ENCODE measurements at regions not wholly inside any gene's neighbourhood (a gene's known extent, or its start where the extent isn't known, plus 50 kb on each side); places are given as distances from the start of the nearest gene placed in this dataset.
A peak's percentile ranks its signal among the peaks of the same experiment; 100 is the strongest.

GRCh38 chr11:82676483-82677094 lies 57.1 kb downstream of the FAM181B start:
- DNase-seq = peak; percentile 4

- no peak for DNase-seq
These were observed 57.8 kb downstream of the FAM181B start for GRCh38 chr11:82675838-82676237.

DNA sequence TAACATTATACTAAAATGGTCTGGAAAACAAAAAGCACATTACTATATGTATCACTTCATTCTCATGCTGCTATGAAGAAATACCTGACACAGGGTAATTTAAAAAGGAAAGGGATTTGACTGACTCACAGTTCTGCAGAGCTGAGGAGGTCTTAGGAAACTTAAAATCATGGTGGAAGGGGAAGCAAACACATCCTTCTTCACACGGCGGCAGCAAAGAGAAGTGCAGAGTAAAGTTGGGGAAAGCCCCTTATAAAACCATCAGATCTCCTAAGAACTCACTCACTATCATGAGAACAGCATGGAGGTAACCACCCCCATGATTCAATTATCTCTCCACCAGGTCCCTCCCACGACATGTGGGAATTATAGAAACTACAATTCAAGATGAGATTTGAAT lies 60.0 kb downstream of the FAM181B start:
- DNase-seq = no peak

GRCh38 chr11:82671451-82671850 lies 62.2 kb downstream of the FAM181B start:
- DNase-seq = no peak

DNA sequence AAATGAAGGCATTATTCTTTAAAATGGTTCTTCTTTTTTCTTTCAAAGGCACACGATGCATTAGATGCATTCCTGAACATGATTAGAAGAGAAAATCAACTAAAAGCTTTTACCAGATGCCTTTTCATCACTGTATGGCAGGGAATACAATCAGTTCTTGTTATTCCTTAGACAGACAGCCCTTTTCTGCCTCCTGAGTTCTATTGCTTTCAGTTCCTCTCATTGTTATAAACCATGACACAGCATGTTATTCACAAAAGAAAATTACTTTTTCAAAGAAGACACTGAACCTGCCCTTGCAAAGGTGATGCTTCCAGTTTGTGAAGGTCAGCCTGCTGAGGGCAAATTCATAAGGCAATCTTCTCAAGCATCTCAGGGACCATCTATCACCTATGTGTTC lies 70.1 kb downstream of the FAM181B start:
- DNase-seq = no peak

GRCh38 chr11:82653752-82654151 lies 79.9 kb downstream of the FAM181B start:
- no peak for DNase-seq

DNA sequence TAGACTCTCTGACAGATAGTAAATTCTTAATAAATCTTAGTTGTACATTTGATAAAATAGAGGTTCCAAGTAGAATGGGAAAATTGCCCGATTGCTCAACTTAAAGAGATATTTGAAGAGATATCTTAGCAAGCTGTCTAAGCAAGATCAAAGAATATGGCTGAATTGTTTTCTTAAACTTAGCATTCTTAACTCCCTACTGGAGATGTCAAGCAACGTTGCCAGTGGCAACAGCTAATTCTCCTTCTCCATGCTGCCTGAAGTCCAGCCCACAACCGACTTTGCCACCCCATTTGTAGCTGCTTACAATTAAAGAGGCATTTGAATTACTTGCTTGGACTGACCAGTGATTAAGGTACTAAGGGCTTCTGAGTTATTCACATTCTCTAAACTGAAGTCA lies 94.4 kb downstream of the FAM181B start:
- DNase-seq = no peak

DNA sequence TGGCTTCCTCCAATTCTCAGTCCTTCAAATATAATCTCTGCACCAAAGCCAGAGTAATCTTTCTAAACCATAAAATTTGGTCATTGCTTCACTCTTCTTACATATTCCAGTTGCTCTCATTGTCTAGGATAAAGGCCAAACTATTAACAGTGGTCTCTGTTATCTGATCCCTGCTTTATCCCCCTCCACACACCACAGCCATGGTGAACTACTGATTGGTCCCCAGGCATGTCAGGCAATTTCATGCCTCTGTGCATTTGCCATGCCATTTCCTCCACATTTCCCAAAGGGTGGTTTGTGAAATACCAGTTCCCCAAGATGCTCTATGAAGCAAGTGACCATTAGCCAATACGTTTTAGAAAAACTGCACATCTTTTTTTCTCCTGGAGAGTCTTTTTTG lies 97.0 kb downstream of the FAM181B start:
- no peak for DNase-seq

GRCh38 chr11:82634091-82634490 lies 99.6 kb downstream of the FAM181B start:
- DNase-seq = no peak

DNA sequence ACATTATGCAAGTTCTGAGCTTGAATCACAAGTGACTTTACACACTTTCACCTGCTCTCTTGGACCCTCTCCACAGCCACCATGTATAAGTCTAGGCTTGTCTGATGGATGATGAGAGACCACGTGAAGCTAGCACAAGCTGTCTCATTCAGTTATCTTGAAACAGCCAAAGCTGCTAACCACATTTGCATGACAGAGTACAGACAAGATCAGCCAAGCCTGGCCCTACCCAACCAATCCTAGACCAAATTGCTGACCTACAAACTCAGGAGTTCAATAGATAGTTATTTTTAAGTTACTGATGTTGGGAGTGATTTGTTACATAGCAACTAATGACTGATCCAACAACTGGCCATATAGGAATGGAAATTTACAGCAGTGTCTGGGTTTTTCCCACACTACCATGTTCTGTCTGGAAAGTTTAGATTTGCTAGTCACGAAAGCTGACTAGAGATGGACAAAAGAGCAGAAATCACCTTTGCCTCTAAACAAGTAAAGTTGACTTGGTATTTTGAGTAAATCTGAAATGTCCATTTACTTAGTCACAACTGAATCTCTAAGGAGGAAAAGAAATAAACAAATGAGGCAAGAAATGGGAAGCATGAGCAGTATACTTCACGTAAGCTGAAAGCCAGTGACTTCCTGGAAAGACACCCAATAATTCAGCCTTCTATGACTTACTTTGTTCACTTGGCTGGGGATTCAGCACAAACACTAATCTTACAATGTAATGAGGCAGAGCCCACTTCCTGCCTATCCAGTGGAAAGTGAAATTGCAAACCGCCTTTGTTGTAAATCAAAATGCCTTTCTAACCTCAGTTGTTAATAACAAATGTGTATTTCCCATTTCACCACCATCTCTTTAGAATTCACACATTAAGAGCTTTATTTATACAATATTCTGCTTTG lies 101.7 kb downstream of the FAM181B start:
- no peak for DNase-seq

DNA sequence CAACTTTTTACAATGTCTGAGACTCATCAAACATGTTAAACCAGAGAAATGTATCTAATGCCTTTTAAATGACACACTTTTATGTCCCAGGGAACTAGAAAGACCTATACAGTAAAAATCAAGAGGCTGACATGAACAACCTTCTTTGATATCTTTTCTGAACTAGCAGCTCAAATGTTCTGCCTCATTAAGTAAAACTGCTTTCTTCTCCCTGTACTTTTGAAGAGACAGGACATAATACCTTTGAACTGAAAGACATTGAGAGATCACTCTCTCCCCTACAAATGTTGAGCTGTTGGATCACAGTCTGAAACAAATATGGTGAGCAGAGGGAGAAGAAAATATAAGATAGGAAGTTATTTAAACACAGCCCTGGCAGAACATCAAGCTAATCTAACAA lies 123.0 kb downstream of the FAM181B start:
- no peak for DNase-seq

DNA sequence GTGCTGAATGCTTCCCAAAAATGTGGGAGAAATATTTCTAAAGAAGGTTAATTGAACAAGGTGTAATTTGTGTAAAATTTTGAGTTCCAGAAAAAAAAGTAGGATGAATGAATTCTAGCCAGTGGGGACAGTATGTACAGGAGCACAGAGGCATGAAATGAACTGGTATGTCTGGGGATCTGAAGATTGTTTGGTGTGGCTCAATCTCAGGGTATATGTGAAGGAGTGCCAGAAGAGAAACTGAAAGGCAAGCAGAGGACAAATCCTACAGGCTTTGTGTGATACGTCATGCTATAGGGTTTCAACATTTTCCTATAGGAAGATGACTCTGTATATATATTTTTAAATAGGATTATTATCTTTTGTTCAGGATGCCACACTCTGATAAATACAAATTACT lies 126.9 kb downstream of the FAM181B start:
- no peak for DNase-seq

DNA sequence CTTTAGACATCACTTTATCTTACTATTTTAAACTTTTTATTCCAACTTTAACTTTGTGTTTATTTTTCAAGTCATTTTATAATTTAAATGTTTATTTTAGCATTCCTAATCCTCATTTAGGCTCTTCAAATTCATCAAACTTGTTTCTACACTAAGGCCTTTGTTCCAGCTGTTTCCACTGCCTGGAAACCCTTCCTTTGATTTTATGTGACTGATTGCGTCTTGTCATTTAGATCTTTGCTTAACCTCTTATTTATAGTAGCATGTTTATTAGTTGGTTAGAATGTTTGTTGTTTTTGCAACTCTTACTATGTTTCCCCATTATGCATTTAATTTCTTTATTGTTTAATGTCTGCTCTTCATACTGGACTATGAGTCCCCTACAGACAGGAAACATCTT lies 132.0 kb downstream of the FAM181B start:
- no peak for DNase-seq

DNA sequence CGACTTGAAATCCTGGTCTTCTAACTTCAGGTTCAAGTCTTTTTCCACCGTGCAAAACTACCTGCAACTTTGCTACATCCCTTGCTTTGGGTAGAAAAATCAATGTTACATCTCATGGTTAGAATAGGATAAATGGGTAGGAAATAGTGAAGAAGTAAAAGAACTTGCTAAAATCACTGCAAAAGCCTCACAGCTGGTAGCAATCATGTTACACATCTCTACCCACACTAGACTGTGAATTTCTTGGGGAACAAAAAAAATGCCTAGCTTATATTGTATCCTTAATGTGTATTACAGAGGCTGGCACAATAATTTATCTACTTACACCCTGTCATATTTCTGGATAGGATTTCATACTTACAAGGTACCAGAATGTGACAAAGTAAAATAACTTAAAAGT lies 133.8 kb downstream of the FAM181B start:
- no peak for DNase-seq

DNA sequence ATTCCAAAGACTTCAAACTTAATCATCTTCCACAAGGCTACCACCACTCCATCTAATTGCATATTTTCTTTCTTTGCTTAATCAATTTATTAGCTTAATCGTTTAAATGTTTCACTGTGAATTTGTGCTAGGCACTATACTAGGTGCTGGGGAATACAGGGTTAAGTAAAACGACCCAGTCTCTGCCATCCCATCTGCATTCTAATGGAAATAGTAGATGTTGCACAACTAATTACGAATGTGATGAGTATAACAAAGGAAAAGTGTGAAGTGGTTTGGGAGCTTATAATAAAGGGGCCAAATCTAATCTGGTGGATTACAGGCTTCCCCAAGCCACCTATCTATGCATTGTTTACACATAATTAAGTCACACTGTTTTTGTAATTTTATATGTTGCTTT lies 147.1 kb downstream of the FAM181B start:
- DNase-seq = no peak

- DNase-seq = peak; percentile 2
These were observed 156.4 kb downstream of the FAM181B start for GRCh38 chr11:82577246-82577645.

GRCh38 chr11:82560836-82561235 lies 172.8 kb downstream of the FAM181B start:
- DNase-seq = no peak

GRCh38 chr11:82559609-82560008 lies 174.1 kb downstream of the FAM181B start:
- no peak for DNase-seq

DNA sequence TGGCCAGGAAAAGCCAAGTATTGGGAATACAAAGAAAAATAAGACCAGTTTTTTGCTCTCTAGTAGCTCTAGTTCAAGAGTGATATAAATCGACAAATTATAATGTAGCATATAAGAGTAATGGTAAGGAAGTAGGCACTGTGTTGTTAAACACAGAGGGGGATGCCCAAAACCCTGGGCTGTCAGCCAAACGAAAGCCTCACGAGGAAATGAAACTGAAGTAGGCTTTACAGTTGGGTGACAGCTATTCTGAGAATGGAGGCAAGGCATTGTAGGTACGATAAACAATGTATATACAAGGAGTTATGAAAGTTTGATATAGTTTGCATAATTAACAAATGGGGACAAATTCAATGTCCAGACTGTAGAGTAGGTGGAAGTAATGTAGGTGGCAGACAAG lies 176.4 kb downstream of the FAM181B start:
- DNase-seq = no peak

DNA sequence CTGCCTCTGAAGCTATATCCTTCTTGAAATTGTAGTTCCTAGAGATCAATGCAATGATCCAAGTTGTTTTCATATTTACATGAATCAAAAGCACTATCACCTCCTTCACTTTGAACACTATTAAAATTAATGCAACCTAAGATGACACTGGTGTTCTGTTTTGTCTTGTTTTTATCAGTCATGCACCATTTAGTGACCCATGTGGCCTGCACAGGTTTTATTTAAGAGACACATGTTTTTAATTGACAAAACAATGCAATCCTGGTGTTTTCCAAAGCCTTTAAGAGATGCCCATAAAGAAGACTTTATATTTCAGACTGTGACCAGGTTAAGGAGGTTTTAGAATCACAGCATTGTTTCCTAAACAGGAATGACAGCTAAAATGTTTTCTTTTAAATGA lies 177.5 kb downstream of the FAM181B start:
- no peak for DNase-seq

DNA sequence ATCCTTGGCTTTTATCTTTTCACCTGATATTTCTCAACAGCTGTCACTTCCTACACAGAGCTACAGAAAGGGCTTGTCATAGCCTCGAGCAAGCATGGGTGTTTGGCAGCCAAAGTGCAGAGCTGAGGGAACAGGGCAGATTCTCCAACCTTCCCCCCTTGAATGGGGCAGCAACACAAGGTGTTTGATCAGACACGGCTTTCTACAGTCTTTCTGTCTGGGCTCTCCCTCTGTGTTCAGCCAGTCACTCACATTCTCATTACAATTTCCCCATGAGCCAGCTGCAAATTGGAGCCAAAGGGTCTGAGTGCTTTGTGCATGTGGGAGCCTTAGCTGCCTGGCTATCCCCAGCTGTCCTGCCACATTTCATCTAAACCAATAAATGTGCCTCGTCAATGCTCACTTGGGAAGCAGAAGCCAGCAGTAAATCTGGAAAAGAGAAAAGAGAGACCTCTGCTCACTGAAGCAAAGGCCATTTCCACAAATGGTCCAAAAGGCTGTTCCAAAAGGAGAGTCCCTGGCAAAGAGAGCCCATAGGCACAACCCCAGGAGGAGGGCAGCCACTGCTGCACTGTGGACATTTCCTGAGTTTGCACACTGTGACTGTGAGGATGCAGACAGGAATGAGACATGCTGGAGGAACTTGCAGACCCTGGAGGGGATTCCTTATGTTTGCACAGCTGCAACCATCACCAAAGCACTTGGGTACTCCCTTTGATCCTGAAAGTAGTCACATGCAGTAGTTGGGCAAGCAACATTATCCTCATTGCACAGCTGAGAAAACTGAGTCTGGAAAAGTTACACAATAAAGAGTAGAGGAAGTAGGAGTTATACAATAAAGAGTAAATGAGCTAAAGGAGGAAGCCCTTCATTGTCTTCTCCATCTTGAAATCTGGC lies 186.8 kb downstream of the FAM181B start:
- DNase-seq = no peak

DNA sequence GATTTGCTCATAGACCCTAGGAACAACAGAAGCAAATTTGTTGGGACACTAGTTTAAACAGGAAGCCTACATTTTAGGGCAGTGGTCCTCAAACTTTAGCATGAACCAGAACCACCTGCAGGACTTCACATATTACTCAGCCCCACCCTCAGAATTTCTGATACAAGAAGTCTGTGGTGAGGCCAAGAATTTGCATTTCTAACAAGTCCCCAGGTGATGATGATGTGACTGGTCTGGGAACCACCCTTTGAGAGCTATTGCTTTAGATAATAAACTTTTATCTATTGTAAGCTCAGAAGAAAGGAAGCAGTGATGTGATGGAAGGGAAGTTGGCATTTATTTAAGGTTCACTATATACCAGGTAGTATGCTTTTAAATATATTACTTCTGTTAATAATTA lies 194.0 kb downstream of the FAM181B start:
- no peak for DNase-seq

DNA sequence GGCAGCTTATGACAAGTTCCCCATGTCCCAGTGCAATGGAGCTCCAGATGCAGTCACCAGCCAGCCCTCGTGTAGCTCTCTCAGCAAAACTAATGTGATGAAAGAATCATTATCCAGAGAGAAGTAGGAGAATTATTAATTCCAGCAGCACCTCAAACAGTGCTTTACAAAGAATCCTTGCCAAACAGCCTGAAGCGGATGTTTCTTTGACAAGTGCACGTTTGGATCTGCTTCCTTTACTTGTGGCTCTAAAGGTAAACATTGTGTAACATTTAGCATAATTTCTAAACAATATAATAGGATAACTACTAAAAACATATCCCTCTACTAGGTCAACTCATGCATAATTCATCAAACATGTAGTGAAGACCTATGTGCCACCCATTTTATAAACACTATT lies 197.0 kb downstream of the FAM181B start:
- DNase-seq = no peak

Data from NCI-H2171 treated with DMSO at 0.1 percent for 48 hours (cell line).